ENCODE measurements at regions not wholly inside any gene's neighbourhood (a gene's known extent, or its start where the extent isn't known, plus 50 kb on each side); places are given as distances from the start of the nearest gene placed in this dataset.
A peak's percentile ranks its signal among the peaks of the same experiment; 100 is the strongest.

DNA sequence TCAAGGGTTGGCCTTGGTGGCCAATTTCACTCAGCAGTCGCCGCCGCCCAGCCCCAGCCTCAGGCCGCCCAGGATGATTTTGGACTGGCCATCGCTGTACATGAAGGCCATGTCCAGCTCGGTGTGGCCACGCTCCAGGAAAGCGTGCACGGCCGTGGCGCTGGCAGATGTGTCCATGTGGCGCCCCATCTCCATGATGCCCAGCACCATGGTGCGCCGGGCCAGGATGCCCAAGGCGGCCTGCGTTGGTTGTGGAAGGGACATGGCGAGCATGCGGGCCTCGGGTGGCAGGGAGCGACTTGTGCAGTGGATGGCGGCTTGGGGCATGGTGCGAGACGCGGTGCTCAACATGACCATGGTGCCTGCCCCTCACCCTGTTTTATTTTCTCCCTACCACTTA is 55.4 kb downstream of the ZCCHC12 start:
- TF ChIP-seq, protein P1, sequence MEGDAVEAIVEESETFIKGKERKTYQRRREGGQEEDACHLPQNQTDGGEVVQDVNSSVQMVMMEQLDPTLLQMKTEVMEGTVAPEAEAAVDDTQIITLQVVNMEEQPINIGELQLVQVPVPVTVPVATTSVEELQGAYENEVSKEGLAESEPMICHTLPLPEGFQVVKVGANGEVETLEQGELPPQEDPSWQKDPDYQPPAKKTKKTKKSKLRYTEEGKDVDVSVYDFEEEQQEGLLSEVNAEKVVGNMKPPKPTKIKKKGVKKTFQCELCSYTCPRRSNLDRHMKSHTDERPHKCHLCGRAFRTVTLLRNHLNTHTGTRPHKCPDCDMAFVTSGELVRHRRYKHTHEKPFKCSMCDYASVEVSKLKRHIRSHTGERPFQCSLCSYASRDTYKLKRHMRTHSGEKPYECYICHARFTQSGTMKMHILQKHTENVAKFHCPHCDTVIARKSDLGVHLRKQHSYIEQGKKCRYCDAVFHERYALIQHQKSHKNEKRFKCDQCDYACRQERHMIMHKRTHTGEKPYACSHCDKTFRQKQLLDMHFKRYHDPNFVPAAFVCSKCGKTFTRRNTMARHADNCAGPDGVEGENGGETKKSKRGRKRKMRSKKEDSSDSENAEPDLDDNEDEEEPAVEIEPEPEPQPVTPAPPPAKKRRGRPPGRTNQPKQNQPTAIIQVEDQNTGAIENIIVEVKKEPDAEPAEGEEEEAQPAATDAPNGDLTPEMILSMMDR (IDR thresholded peaks at IDR 0.05): no peak
- H3K4me1 Mint-ChIP-seq: no peaks in the 10 kb centered on the region
- no peaks in the 10 kb centered on the region for H3K36me3 Mint-ChIP-seq (ENCODE audit: low read depth)
- H3K27ac Mint-ChIP-seq: no peak overlapping the region
- peaks cover 53% of the 10 kb centered on the region for H3K9me3 Mint-ChIP-seq
- no peak overlapping the region for H3K4me3 Mint-ChIP-seq
- no peaks in the 10 kb centered on the region for H3K27me3 Mint-ChIP-seq (ENCODE audit: low read depth, poor library complexity)
- no peak for DNase-seq

DNA sequence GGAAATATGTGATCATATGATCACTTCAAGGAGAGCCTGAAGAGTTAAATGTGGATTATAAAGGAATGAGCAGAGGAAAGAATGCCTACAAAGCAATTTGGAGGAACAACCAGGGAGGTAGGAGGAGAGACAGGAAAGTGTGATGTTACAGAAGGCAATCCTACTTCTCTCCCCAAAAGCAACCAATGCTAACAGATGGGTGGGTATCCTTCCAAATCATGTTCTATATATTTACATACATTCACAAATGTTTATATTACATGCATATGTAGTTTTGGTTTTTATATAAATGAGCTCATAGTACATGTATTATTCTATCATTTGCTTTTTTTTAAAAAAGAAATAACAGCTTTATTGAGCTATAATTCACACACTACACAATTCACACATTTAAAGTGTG is 56.0 kb downstream of the ZCCHC12 start:
- no peak for DNase-seq
- Mint-ChIP-seq H3K27ac (no peak overlapping the region), H3K4me3 (no peak overlapping the region), H3K4me1 (no peaks in the 10 kb centered on the region), H3K36me3 (ENCODE audit: low read depth) (no peaks in the 10 kb centered on the region), H3K9me3 (peaks cover 56% of the 10 kb centered on the region), H3K27me3 (ENCODE audit: low read depth, poor library complexity) (no peaks in the 10 kb centered on the region)
- TF ChIP-seq, protein P1 (IDR thresholded peaks at IDR 0.05): no peak

DNA sequence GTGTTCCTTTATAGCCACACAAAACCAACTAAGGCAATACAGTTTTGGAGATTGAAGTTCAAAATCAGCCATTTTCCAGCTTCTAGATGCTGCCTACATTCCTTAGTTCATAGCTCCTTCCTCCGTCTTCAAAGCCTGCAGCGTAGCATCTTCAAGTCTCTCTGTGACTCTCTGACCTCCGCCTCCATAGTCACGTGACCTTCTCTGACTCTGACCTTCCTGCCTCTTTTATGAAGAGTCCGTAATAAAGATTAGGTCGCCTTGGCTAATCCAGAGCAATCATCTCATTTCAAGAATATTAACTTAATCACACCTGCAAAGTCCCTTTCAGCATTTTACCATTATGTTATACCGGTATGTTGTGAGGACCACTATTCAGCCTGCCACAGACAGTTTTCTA is 60.4 kb downstream of the ZCCHC12 start:
- Mint-ChIP-seq H3K36me3 (ENCODE audit: low read depth) (no peaks in the 10 kb centered on the region), H3K27ac (no peak overlapping the region), H3K27me3 (ENCODE audit: low read depth, poor library complexity) (peaks cover 2% of the 10 kb centered on the region), H3K4me1 (no peaks in the 10 kb centered on the region), H3K9me3 (peaks cover 68% of the 10 kb centered on the region), H3K4me3 (no peak overlapping the region)
- TF ChIP-seq, protein P1 (IDR thresholded peaks at IDR 0.05): no peak
- no peak for DNase-seq

DNA sequence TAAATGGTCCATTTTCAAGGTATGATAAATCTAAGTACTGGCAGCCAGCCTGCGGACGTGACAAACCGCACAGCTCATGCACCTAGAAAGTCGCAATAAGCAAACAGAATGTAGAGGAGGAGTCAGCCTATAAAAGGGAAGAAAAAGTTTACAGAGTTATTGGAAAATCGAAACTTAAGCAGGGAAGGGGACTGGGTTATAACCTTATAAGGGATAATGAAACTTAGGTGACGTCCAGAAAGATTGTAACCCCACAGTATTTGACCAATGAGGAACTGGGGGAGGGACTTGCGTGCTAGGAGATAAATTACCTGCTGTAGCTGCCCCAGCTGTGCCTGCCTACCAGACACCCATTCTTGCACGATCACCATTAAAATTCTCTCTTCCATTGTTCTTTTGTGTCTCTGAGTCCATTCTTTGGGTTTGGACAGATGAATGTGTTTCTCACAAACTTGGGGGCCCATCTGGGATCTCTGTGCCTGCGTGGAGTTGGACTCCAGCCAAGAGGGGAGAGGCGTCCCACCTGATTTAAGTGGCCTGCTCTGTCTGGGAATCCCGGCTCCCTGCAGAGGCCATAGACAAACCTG is 61.0 kb downstream of the ZCCHC12 start:
- Mint-ChIP-seq H3K27ac (peak overlapping the region; percentile 37), H3K4me1 (no peaks in the 10 kb centered on the region), H3K27me3 (ENCODE audit: low read depth, poor library complexity) (peaks cover 2% of the 10 kb centered on the region), H3K9me3 (peaks cover 68% of the 10 kb centered on the region), H3K36me3 (ENCODE audit: low read depth) (no peaks in the 10 kb centered on the region), H3K4me3 (no peak overlapping the region)
- DNase-seq: no peak
- TF ChIP-seq, protein P1 (IDR thresholded peaks at IDR 0.05): no peak

DNA sequence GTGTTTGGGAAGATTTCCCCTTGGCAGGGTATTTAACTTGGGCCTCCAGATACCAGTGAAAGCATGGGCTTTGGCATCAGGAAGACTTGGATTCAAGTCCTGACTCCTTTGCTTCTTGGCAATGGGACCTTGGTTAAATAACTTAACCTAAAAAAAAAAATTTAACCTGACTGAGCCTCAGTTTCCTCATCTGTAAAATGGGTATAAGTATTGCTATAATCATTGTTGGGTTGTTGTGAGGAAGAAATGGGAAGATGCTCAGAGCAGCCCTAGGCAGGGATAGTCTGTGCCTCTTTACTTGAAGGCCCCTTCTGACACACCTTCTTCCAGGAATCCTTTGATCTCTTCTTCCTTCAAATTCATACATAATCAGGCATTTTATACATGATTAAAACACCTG is 70.3 kb downstream of the ZCCHC12 start:
- no peaks in the 10 kb centered on the region for H3K4me1 Mint-ChIP-seq
- TF ChIP-seq, protein P1 (IDR thresholded peaks at IDR 0.05): no peak
- H3K36me3 Mint-ChIP-seq (ENCODE audit: low read depth): no peaks in the 10 kb centered on the region
- no peaks in the 10 kb centered on the region for H3K27me3 Mint-ChIP-seq (ENCODE audit: low read depth, poor library complexity)
- peaks cover 44% of the 10 kb centered on the region for H3K9me3 Mint-ChIP-seq
- H3K4me3 Mint-ChIP-seq: no peak overlapping the region
- no peak overlapping the region for H3K27ac Mint-ChIP-seq
- DNase-seq: no peak

DNA sequence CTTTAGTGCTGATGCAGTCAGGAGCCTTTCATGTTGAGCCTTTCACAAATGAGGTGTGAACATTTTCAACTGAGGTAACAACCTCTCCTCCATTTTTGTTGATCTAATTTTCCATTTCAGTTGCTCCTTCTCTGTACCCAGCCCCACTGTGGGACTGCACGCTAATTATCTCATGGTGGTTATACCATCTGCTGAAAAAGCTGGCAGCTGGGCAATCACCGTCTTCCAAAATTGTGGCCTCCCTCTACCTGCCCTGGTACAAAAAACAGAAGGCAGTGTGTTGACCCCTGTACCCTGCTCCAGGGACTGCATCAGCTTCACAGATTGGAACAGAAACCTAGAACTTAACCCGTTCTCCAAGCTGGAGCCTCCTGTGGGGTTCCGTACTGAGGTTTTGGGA is 72.4 kb upstream of the LONRF3 start:
- H3K9me3 Mint-ChIP-seq: peaks cover 56% of the 10 kb centered on the region
- TF ChIP-seq, protein P1 (IDR thresholded peaks at IDR 0.05): no peak

More for the DNA sequence above, 72.4 kb upstream of the LONRF3 start:
- Mint-ChIP-seq H3K36me3 (ENCODE audit: low read depth) (no peaks in the 10 kb centered on the region), H3K27me3 (ENCODE audit: low read depth, poor library complexity) (peaks cover 32% of the 10 kb centered on the region), H3K4me1 (no peaks in the 10 kb centered on the region), H3K27ac (no peak overlapping the region), H3K4me3 (no peak overlapping the region)
- no peak for DNase-seq

All from nephron progenitor cell (in vitro differentiated cells).